ENCODE measurements at regions not wholly inside any gene's neighbourhood (a gene's known extent, or its start where the extent isn't known, plus 50 kb on each side); places are given as distances from the start of the nearest gene placed in this dataset.

GRCh38 chrX:112968351-112969133 is 127.9 kb upstream of the AMOT start:
- TF ChIP-seq CTCF (IDR thresholded peaks at IDR 0.05) = no peak
- no peak for TF ChIP-seq POLR2AphosphoS5 (IDR thresholded peaks at IDR 0.05)
- no peak for TF ChIP-seq POLR2A (IDR thresholded peaks at IDR 0.05)
- TF ChIP-seq EP300 (IDR thresholded peaks at IDR 0.05) = no peak
